Endothelial cell of umbilical vein (primary cell): ENCODE measurements at regions not wholly inside any gene's neighbourhood (a gene's known extent, or its start where the extent isn't known, plus 50 kb on each side); places are given as distances from the start of the nearest gene placed in this dataset.

Experiments used
- BruUV-seq: library from RNA; stranded (reverse); fragments of 400-500 nt; replicated peaks from 2 replicates; lab custom pipeline; 2021; lab: Mats Ljungman, UMichigan
- CTCF ChIA-PET: fragments of 300-600, 350-600 bp; sonication (Branson Sonifier 250); formaldehyde crosslinking; loops from one replicate; lab custom pipeline; 2021; ENCODE audit warnings: antibody characterized with exemption, inconsistent platforms; lab: Charles Lee
- POLR2A ChIA-PET: fragments of 300-600, 350-600 bp; sonication (Branson Sonifier 250); formaldehyde crosslinking; loops from one replicate; lab custom pipeline; 2021; ENCODE audit warnings: antibody characterized with exemption, inconsistent platforms; lab: Charles Lee
- DNase-seq: peaks from one replicate; pipeline ENCODE4 v3.0.0-alpha.2; 2011; ENCODE audit warnings: low read depth, low spot score
- FAIRE-seq: peaks from 2 replicates; lab custom pipeline; 2011; peaks lifted over from hg19 to GRCh38; lab: Jason Lieb, UNC
- H2AFZ ChIP-seq: 2 replicates; pipeline ENCODE4 v1.6.0; 2012; ENCODE audit warnings: low read depth, low read length, control low read depth, inconsistent platforms
- H3K27ac ChIP-seq: 2 replicates; pipeline ENCODE4 v1.5.1; 2011; ENCODE audit warnings: low read depth, mild to moderate bottlenecking, control low read depth, low read length, moderate library complexity; ENCODE audit not compliant: insufficient read depth
- H3K27me3 ChIP-seq, 2 experiments: 2 replicates each; pipeline versions ENCODE4 v1.6.0 to v1.6.1; 2011; ENCODE audit warnings: low read length in 2 of 2, mixed read lengths in 1 of 2; ENCODE audit not compliant: control insufficient read depth in 2 of 2, insufficient read depth in 2 of 2
- H3K36me3 ChIP-seq, 2 experiments: 2 replicates in 1 of 2; 3 replicates in 1 of 2; pipeline ENCODE4 v1.5.1; 2011; ENCODE audit warnings: low read length in 2 of 2, mild to moderate bottlenecking in 1 of 2, moderate library complexity in 1 of 2; ENCODE audit not compliant: control insufficient read depth in 2 of 2, insufficient read depth in 2 of 2; ENCODE audit errors: extremely low read depth in 1 of 2
- H3K4me1 ChIP-seq: 3 replicates; pipeline ENCODE4 v1.5.1; 2011; ENCODE audit warnings: mild to moderate bottlenecking, low read length; ENCODE audit not compliant: control insufficient read depth, insufficient read depth; ENCODE audit errors: extremely low read depth
- H3K4me2 ChIP-seq: 2 replicates; pipeline ENCODE4 v1.6.1; 2011; ENCODE audit warnings: low read length, control low read depth, mixed read lengths; ENCODE audit not compliant: insufficient read depth
- H3K4me3 ChIP-seq, 3 experiments: fragments of 200-600 bp in 1 of 3; sonication (generic), shearing (Covaris generic) in 1 of 3; replicated peaks in 1 of 3; 2 replicates each; pipeline ENCODE4 v1.5.1; 2011 to 2016; ENCODE audit warnings: control low read depth in 3 of 3, low read length in 3 of 3, mild to moderate bottlenecking in 2 of 3, inconsistent platforms in 1 of 3, low read depth in 1 of 3, moderate library complexity in 1 of 3; ENCODE audit not compliant: insufficient read depth in 1 of 3
- H3K79me2 ChIP-seq: 2 replicates; pipeline ENCODE4 v1.6.0; 2012; ENCODE audit warnings: low read length, inconsistent platforms; ENCODE audit not compliant: control insufficient read depth, insufficient read depth
- H3K9ac ChIP-seq: replicated peaks from 2 replicates; pipeline ENCODE3; 2011; ENCODE audit warnings: low read length, control low read depth; ENCODE audit not compliant: insufficient read depth; ENCODE audit errors: extremely low read depth
- H3K9me1 ChIP-seq: replicated peaks from 3 replicates; pipeline ENCODE4 v1.6.0; 2011; ENCODE audit warnings: mild to moderate bottlenecking, low read length; ENCODE audit not compliant: control insufficient read depth, insufficient read depth; ENCODE audit errors: extremely low read depth
- H3K9me3 ChIP-seq: replicated peaks from 2 replicates; pipeline ENCODE4 v1.5.1; 2012; ENCODE audit warnings: low read length, inconsistent platforms; ENCODE audit not compliant: control insufficient read depth, insufficient read depth
- H4K20me1 ChIP-seq: replicated peaks from 2 replicates; pipeline ENCODE3; 2011; ENCODE audit warnings: mild to moderate bottlenecking, low read length; ENCODE audit not compliant: control insufficient read depth, insufficient read depth; ENCODE audit errors: extremely low read depth
- CTCF ChIP-seq, 2 donors: IDR thresholded peaks; 1 replicate in 1 of 2; 2 replicates in 1 of 2; pipeline ENCODE4 v1.5.1; 2011; ENCODE audit warnings: low read length in 2 of 2, mild to moderate bottlenecking in 2 of 2, moderate library complexity in 2 of 2, control low read depth in 1 of 2, inconsistent platforms in 1 of 2, low read depth in 1 of 2; ENCODE audit not compliant: insufficient read depth in 1 of 2; ENCODE audit errors: extremely low read depth in 1 of 2
- EZH2 ChIP-seq: IDR thresholded peaks from 2 replicates; pipeline ENCODE4 v1.6.1; 2012; ENCODE audit warnings: borderline replicate concordance, low read depth, mild to moderate bottlenecking, moderate library complexity, low read length, inconsistent platforms; ENCODE audit not compliant: severe bottlenecking
- FOS ChIP-seq: IDR thresholded peaks from 2 replicates; pipeline ENCODE4 v1.6.1; 2011; ENCODE audit warnings: mild to moderate bottlenecking, low read length, moderate library complexity, borderline replicate concordance; ENCODE audit not compliant: insufficient read depth
- GATA2 ChIP-seq: IDR thresholded peaks from 2 replicates; pipeline ENCODE4 v1.7.0; 2011; ENCODE audit warnings: low read depth, mild to moderate bottlenecking, moderate library complexity, mixed read lengths, low read length; ENCODE audit not compliant: insufficient read length, insufficient read depth
- JUN ChIP-seq: IDR thresholded peaks from 2 replicates; pipeline ENCODE4 v1.6.1; 2011; ENCODE audit warnings: borderline replicate concordance, low read depth; ENCODE audit not compliant: insufficient read length, insufficient read depth
- MYC ChIP-seq: IDR thresholded peaks from one replicate; pipeline ENCODE4 v1.6.1; 2011; ENCODE audit warnings: mild to moderate bottlenecking, low read depth, low read length
- POLR2A ChIP-seq: IDR thresholded peaks from 2 replicates; pipeline ENCODE4 v1.6.1; 2012; ENCODE audit warnings: low read depth, mild to moderate bottlenecking, control low read depth, low read length
- POLR2AphosphoS5 ChIP-seq: IDR thresholded peaks from 2 replicates; pipeline ENCODE4 v1.6.1; 2012; ENCODE audit warnings: low read depth, mild to moderate bottlenecking, control low read depth, low read length, moderate library complexity; ENCODE audit not compliant: insufficient read depth
- dilution Hi-C: fragments of 300-500 bp; cut with MboI; formaldehyde crosslinking; loops from one replicate; pipeline ENCODE4 v1.15.0; 2019; ENCODE audit warnings: low sequenced_read_pairs; ENCODE audit not compliant: extremely low pct_ligation_motif_present
- intact Hi-C: fragments of 100-400 bp; cut with micrococcal nuclease; formaldehyde crosslinking; loops from one replicate; pipeline ENCODE4 v1.10.0; 2022
- TF ChIP-seq, protein P1 (sequence below): IDR thresholded peaks from 2 replicates; pipeline ENCODE4 v1.6.1; 2011; ENCODE audit not compliant: insufficient read depth, insufficient read length

DNA sequence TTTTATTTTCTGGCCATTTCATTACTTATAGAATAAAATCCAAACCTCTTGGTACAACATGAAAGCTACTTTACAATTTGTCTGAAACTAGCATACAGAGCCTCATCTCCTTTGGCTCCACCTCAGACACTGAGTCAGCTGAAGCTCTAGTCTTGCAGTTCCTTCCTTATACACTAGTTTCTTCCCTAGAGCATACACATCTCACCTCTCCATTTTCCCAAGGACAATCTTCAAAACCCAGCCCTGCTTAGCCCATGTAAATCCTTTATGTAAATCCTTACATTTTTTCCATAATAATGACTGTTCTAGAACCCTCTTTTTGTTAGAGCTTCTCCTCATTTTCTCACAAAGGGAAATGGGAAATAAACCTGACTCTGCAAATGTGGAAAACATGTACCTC lies 463.4 kb downstream of the SLC16A7 start:
- TF ChIP-seq EZH2 (no peak), POLR2AphosphoS5 (no peak)
- Histone ChIP-seq H3K4me3 (no peak overlapping the region), H3K9ac (no peak overlapping the region), H3K27me3 (no peaks in the 10 kb centered on the region), H4K20me1 (no peaks in the 10 kb centered on the region), H3K9me3 (no peaks in the 10 kb centered on the region), H3K4me2 (no peak overlapping the region), H2AFZ (no peak overlapping the region), H3K9me1 (no peaks in the 10 kb centered on the region), H3K27ac (no peak overlapping the region), H3K79me2 (no peaks in the 10 kb centered on the region), H3K4me1 (no peaks in the 10 kb centered on the region), H3K36me3 (no peaks in the 10 kb centered on the region)
- dilution Hi-C loops, result no loop called here
- intact Hi-C loops, result no loop called here
- BruUV-seq, result no TSS peak
- no peak for FAIRE-seq
- DNase-seq, result no peak
- CTCF ChIA-PET, result interaction anchor here (1.1 kb wide), 1 partner anchor 888 kb away, joined by 3 read pairs; no protein-coding TSS in a partner anchor
- POLR2A ChIA-PET, result no interaction called here

- Histone ChIP-seq H3K9ac (no peak overlapping the region), H3K4me3 (no peak overlapping the region), H3K27me3 (no peaks in the 10 kb centered on the region), H3K27ac (no peak overlapping the region), H3K79me2 (no peaks in the 10 kb centered on the region), H3K4me2 (no peak overlapping the region), H3K9me3 (no peaks in the 10 kb centered on the region), H4K20me1 (no peaks in the 10 kb centered on the region), H3K36me3 (no peaks in the 10 kb centered on the region), H3K4me1 (peaks cover 6% of the 10 kb centered on the region), H2AFZ (no peak overlapping the region), H3K9me1 (no peaks in the 10 kb centered on the region)
- ChIA-PET CTCF (no interaction called here), POLR2A (no interaction called here)
- BruUV-seq, result no TSS peak
- FAIRE-seq, result no peak
- intact Hi-C loops (no loop called here), dilution Hi-C loops (no loop called here)
- no peak for DNase-seq
- TF ChIP-seq, protein P1, sequence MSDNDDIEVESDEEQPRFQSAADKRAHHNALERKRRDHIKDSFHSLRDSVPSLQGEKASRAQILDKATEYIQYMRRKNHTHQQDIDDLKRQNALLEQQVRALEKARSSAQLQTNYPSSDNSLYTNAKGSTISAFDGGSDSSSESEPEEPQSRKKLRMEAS, result no peak
- TF ChIP-seq JUN (no peak), EZH2 (no peak), FOS (no peak), CTCF (IDR thresholded peaks at IDR 0.05; ENCODE audit: extremely low read depth in 1 of 2, insufficient read depth in 1 of 2, low read depth in 1 of 2, low read length in 2 of 2) (no peak), GATA2 (no peak), MYC (no peak), POLR2A (no peak), POLR2AphosphoS5 (no peak)
Observed at GRCh38 chr12:60066655-60067054, 470.8 kb downstream of the SLC16A7 start.
